ENCODE measurements at regions not wholly inside any gene's neighbourhood (a gene's known extent, or its start where the extent isn't known, plus 50 kb on each side); places are given as distances from the start of the nearest gene placed in this dataset.

GRCh38 chr9:104028827-104029226, 65.3 kb upstream of the SMC2 start:
- peak; percentile 1 to 3 for DNase-seq (ENCODE audit: low read depth in 2 of 2)
